C4-2B (cell line): ENCODE measurements at regions not wholly inside any gene's neighbourhood (a gene's known extent, or its start where the extent isn't known, plus 50 kb on each side); places are given as distances from the start of the nearest gene placed in this dataset.

Experiments used
- H3K27ac ChIP-seq: fragments of 450-650 bp; 2 replicates; pipeline ENCODE4 v1.5.1; 2017
- ZFX ChIP-seq: fragments of 450-650 bp; IDR thresholded peaks from 2 replicates; pipeline ENCODE4 v1.6.1; 2017
- TF ChIP-seq, protein P1 (sequence below): fragments of 450-650 bp; conservative IDR thresholded peaks from 2 replicates; pipeline ENCODE4 v1.5.1; 2017; ENCODE audit warnings: mild to moderate bottlenecking

GRCh38 chr3:194278186-194278845 is 72.8 kb downstream of the CPN2 start:
- TF ChIP-seq ZFX: no peak
- TF ChIP-seq, protein P1, sequence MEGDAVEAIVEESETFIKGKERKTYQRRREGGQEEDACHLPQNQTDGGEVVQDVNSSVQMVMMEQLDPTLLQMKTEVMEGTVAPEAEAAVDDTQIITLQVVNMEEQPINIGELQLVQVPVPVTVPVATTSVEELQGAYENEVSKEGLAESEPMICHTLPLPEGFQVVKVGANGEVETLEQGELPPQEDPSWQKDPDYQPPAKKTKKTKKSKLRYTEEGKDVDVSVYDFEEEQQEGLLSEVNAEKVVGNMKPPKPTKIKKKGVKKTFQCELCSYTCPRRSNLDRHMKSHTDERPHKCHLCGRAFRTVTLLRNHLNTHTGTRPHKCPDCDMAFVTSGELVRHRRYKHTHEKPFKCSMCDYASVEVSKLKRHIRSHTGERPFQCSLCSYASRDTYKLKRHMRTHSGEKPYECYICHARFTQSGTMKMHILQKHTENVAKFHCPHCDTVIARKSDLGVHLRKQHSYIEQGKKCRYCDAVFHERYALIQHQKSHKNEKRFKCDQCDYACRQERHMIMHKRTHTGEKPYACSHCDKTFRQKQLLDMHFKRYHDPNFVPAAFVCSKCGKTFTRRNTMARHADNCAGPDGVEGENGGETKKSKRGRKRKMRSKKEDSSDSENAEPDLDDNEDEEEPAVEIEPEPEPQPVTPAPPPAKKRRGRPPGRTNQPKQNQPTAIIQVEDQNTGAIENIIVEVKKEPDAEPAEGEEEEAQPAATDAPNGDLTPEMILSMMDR: no peak
- no peak overlapping the region for H3K27ac ChIP-seq

GRCh38 chr3:194279101-194279500 is 72.0 kb downstream of the CPN2 start:
- H3K27ac ChIP-seq: no peak overlapping the region
- TF ChIP-seq, protein P1: no peak
- no peak for TF ChIP-seq ZFX

DNA sequence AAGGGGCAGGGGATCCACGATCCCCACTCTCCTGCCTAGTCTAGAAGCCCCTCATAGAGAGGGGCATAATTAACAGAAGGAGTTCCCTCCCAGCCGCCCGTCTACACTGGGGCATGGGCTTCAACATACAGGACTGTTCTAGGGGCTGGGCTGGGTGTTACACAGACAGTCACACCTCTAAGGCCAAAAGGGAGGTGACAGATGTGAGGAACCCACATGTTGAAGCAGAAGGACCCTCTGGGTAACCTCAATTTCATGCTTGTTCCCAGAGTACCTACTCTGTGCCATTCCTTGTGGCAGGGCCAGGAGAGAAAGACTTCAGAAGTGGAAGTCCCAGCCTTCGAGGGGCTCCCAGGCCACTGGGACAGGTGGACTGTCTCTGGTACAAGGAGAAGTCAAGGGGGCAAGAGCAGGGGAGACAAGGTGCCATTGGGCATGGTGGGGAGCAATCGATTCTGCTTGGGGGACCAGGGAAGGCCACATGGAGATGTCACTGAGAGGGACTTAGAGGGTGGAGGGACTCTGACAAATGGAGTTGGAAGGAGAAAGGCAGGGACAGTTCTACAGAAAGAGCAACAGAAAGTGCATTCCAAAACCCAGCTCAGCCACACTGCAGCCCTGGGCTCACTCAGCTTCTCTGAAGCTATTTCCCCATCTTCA is 71.3 kb downstream of the CPN2 start:
- TF ChIP-seq ZFX: no peak
- TF ChIP-seq, protein P1: no peak
- H3K27ac ChIP-seq: no peak overlapping the region

DNA sequence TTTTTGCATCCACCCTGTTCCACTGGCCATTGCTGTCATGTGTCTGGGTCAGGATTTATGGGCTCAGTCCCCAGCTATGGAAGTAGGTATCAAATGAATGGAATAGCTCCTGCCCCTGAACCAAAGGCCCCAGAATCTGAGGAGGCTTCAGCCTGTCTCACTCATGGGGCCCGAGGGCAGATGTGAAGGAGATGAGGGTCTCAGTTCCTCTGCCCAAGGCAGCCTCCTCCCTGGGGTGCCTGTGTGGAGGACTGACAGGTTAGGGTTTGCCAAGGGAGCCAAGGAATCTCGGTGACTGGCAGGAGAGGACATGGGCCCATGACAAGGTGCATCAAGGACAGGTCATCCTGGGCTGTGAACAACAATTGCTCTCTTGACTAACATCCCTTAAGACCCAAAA is 70.4 kb downstream of the CPN2 start:
- H3K27ac ChIP-seq: no peak overlapping the region
- TF ChIP-seq ZFX: no peak
- TF ChIP-seq, protein P1: no peak

GRCh38 chr3:194281306-194281705 is 69.8 kb downstream of the CPN2 start:
- no peak for TF ChIP-seq ZFX
- TF ChIP-seq, protein P1: no peak
- no peak overlapping the region for H3K27ac ChIP-seq

- H3K27ac ChIP-seq: no peak overlapping the region
- TF ChIP-seq, protein P1: no peak
- TF ChIP-seq ZFX: no peak
Measured at GRCh38 chr3:194281766-194282165, 69.4 kb downstream of the CPN2 start.

- TF ChIP-seq, protein P1: no peak
- TF ChIP-seq ZFX: no peak
- no peak overlapping the region for H3K27ac ChIP-seq
Measured at GRCh38 chr3:194282436-194283122, 68.5 kb downstream of the CPN2 start.
